Endothelial cell (in vitro differentiated cells): ENCODE measurements at regions not wholly inside any gene's neighbourhood (a gene's known extent, or its start where the extent isn't known, plus 50 kb on each side); places are given as distances from the start of the nearest gene placed in this dataset.

Experiments used
- DNase-seq: peaks from one replicate; pipeline ENCODE4 v3.0.0; 2021; ENCODE audit warnings: low spot score
- H3K27ac Mint-ChIP-seq: one replicate; pipeline ENCODE4 v1.8.0; 2021; ENCODE audit warnings: mixed read lengths, inconsistent platforms; ENCODE audit not compliant: unreplicated experiment
- H3K27me3 Mint-ChIP-seq: one replicate; pipeline ENCODE4 v1.8.0; 2021; ENCODE audit warnings: mild to moderate bottlenecking, moderate library complexity, mixed read lengths, inconsistent platforms; ENCODE audit not compliant: unreplicated experiment
- H3K36me3 Mint-ChIP-seq: one replicate; pipeline ENCODE4 v1.8.0; 2021; ENCODE audit warnings: mild to moderate bottlenecking, low read depth, mixed read lengths, inconsistent platforms; ENCODE audit not compliant: unreplicated experiment
- H3K4me1 Mint-ChIP-seq: one replicate; pipeline ENCODE4 v1.8.0; 2021; ENCODE audit warnings: mild to moderate bottlenecking, mixed read lengths, inconsistent platforms; ENCODE audit not compliant: unreplicated experiment
- H3K4me3 Mint-ChIP-seq: one replicate; pipeline ENCODE4 v1.8.0; 2021; ENCODE audit warnings: mild to moderate bottlenecking, mixed read lengths, inconsistent platforms; ENCODE audit not compliant: unreplicated experiment
- H3K9me3 Mint-ChIP-seq: one replicate; pipeline ENCODE4 v1.8.0; 2021; ENCODE audit warnings: mixed read lengths, inconsistent platforms; ENCODE audit not compliant: unreplicated experiment
- CTCF ChIP-seq: fragments of 200-600 bp; sonication (generic); IDR thresholded peaks from one replicate; pipeline ENCODE4 v1.5.0; 2021; ENCODE audit warnings: antibody characterized with exemption; ENCODE audit not compliant: unreplicated experiment

GRCh38 chr13:64371045-64371444 is 2859.1 kb downstream of the PCDH9 start:
- Mint-ChIP-seq H3K27ac (no peak overlapping the region), H3K9me3 (peaks cover 12% of the 10 kb centered on the region), H3K27me3 (peaks cover 3% of the 10 kb centered on the region), H3K36me3 (peaks cover 5% of the 10 kb centered on the region), H3K4me1 (no peaks in the 10 kb centered on the region), H3K4me3 (no peak overlapping the region)
- DNase-seq, result no peak
- TF ChIP-seq CTCF, result no peak

DNA sequence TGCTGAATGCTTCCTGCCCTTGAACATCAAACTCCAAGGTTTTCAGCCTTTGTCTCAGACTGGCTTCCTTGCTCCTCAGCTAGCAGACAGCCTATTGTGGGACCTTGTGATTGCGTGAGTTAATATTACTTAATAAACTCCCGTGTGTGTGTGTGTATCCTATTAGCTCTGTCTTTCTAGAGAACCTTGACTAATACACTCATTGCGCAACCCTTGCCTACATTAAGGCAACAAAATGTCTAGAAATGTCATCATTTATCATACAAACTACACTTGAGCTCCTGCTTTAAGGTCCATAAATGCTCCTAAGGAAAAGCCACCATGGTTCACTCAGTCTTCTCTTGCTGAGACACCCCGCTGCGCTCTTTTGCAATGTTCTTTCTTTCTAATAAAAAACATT is 2861.0 kb downstream of the PCDH9 start:
- no peak overlapping the region for H3K4me3 Mint-ChIP-seq
- peaks cover 5% of the 10 kb centered on the region for H3K36me3 Mint-ChIP-seq
- H3K27me3 Mint-ChIP-seq, result peaks cover 3% of the 10 kb centered on the region
- no peak for TF ChIP-seq CTCF
- DNase-seq, result no peak
- no peak overlapping the region for H3K27ac Mint-ChIP-seq
- no peaks in the 10 kb centered on the region for H3K4me1 Mint-ChIP-seq
- peaks cover 9% of the 10 kb centered on the region for H3K9me3 Mint-ChIP-seq

DNA sequence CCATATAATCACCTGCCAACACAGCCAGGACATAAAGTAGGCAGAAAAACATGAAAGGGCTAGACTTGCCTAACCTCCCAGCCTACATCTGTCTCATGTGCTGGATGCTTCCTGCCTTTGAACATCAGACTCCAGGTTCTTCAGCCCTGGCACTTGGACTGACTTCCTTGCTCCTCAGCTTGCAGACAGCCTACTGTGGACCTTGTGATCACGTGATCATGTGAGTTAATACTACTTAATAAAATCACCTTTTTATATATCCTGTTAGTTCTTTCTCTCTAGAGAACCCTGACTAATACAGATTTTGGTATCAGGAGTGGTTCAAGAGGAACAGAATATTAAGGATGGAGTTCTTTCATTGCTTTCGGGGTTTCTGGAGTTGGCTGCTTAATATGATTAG is 2867.6 kb downstream of the PCDH9 start:
- Mint-ChIP-seq H3K4me1 (no peaks in the 10 kb centered on the region), H3K9me3 (no peaks in the 10 kb centered on the region), H3K4me3 (no peak overlapping the region), H3K27me3 (peaks cover 3% of the 10 kb centered on the region), H3K36me3 (no peaks in the 10 kb centered on the region), H3K27ac (no peak overlapping the region)
- no peak for DNase-seq
- TF ChIP-seq CTCF, result no peak

DNA sequence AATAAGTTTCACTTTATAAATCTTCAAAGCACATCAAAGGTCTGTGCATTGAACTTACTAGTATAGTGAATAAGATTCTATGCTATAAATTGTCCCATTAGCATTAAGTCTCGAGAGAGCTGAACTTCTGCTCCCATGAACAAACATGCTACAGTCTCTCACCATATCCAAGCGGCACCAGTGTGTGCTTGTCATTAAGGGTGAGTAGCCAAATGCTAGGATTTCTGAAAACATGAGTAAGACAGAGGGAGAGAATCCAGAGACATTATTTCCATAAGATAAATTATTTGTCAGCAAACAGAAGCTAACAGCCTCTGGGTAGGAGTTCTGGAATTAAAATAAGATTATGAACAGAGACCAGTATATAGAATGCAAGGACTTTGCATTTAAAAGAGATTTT is 2882.5 kb downstream of the PCDH9 start:
- DNase-seq, result no peak
- H3K4me1 Mint-ChIP-seq, result no peaks in the 10 kb centered on the region
- H3K27ac Mint-ChIP-seq, result no peak overlapping the region
- no peaks in the 10 kb centered on the region for H3K9me3 Mint-ChIP-seq
- TF ChIP-seq CTCF, result no peak
- no peaks in the 10 kb centered on the region for H3K36me3 Mint-ChIP-seq
- H3K27me3 Mint-ChIP-seq, result no peaks in the 10 kb centered on the region
- no peak overlapping the region for H3K4me3 Mint-ChIP-seq

DNA sequence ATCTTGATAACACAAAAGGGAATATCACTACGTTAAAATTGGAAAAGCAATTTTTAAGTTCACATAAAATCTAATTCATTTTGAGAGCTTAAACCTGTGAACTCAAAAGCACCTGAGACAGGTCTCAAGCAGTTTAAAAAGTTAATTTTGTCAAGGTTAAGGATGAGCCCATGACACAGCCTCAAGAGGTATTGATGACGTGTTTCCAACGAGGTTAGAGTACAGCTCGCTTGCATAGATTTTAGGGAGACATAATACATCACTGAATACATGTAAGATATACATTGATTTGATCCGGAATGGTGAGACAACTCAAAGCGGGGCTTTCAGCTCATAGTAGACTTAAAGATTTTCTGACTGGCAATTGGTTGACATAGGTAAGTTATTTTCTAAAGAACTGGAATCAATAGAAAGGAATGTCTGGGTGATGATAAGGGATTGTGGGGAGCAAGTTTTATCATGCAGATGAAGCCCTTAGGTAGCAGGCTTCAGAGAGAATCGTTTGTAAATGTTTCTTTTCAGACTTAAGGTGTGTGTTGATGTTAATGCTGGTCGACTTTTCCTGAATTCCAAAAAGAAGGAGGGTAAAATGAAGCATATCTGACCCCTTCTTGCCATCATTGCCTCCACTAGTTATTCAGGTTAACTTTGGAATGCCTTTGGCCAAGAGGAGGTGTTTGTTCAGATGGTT is 2890.6 kb downstream of the PCDH9 start:
- Mint-ChIP-seq H3K4me1 (no peaks in the 10 kb centered on the region), H3K27ac (no peak overlapping the region), H3K36me3 (no peaks in the 10 kb centered on the region), H3K9me3 (no peaks in the 10 kb centered on the region), H3K4me3 (no peak overlapping the region), H3K27me3 (no peaks in the 10 kb centered on the region)
- no peak for DNase-seq
- no peak for TF ChIP-seq CTCF
